SK-N-SH treated with all-trans-retinoic acid at 6 μM for 48 hours (cell line): ENCODE measurements at regions not wholly inside any gene's neighbourhood (a gene's known extent, or its start where the extent isn't known, plus 50 kb on each side); places are given as distances from the start of the nearest gene placed in this dataset.

ENCODE experiments used
- ATAC-seq: fragments of 200-7000 bp; cut with Tn5 transposase; 3 replicates; pipeline ENCODE4 v1.9.1; 2020; ENCODE audit warnings: mild to moderate bottlenecking, moderate library complexity
- ARNTL ChIP-seq: fragments of 450-650 bp; formaldehyde crosslinking; IDR thresholded peaks from 2 replicates; pipeline ENCODE4 v1.5.0; 2020; ENCODE audit warnings: low read depth, mild to moderate bottlenecking, moderate library complexity, borderline replicate concordance
- BACH2 ChIP-seq: fragments of 250-450 bp; sonication (Bioruptor Pico); IDR thresholded peaks from 2 replicates; pipeline ENCODE4 v1.9.0; 2021; ENCODE audit warnings: mild to moderate bottlenecking, borderline replicate concordance
- CSDC2 ChIP-seq: fragments of 250-450 bp; sonication (Bioruptor Pico); IDR thresholded peaks from 2 replicates; pipeline ENCODE4 v1.5.0; 2020; ENCODE audit warnings: mild to moderate bottlenecking, moderate library complexity
- ESRRG ChIP-seq: fragments of 250-450 bp; sonication (Bioruptor Pico); IDR thresholded peaks from 2 replicates; pipeline ENCODE4 v1.6.1; 2021; ENCODE audit warnings: mild to moderate bottlenecking
- GLIS3 ChIP-seq: fragments of 250-450 bp; sonication (Bioruptor Pico); IDR thresholded peaks from 2 replicates; pipeline ENCODE4 v1.5.0; 2020; ENCODE audit warnings: mild to moderate bottlenecking, moderate library complexity
- ISL1 ChIP-seq: fragments of 250-450 bp; sonication (Bioruptor Pico); IDR thresholded peaks from 2 replicates; pipeline ENCODE4 v2.1.2; 2022; ENCODE audit warnings: mild to moderate bottlenecking, moderate library complexity
- OSR1 ChIP-seq: fragments of 250-450 bp; sonication (Bioruptor Pico); IDR thresholded peaks from 2 replicates; pipeline ENCODE4 v1.8.0; 2022; ENCODE audit warnings: moderate library complexity, mild to moderate bottlenecking, inconsistent platforms
- PPARA ChIP-seq: fragments of 250-450 bp; sonication (Bioruptor Pico); IDR thresholded peaks from 2 replicates; pipeline ENCODE4 v1.5.0; 2020; ENCODE audit warnings: mild to moderate bottlenecking, borderline replicate concordance
- RARB ChIP-seq: fragments of 250-450 bp; sonication (Bioruptor Pico); IDR thresholded peaks from 2 replicates; pipeline ENCODE4 v1.8.0; 2021; ENCODE audit warnings: mild to moderate bottlenecking, moderate library complexity
- SNAI2 ChIP-seq: fragments of 250-450 bp; sonication (Bioruptor Pico); IDR thresholded peaks from 2 replicates; pipeline ENCODE4 v1.5.0; 2020; ENCODE audit warnings: mild to moderate bottlenecking, moderate library complexity
- TOX ChIP-seq: fragments of 250-450 bp; sonication (Bioruptor Pico); IDR thresholded peaks from 2 replicates; pipeline ENCODE4 v1.8.0; 2021; ENCODE audit warnings: mild to moderate bottlenecking, moderate library complexity, borderline replicate concordance
- ZC3H10 ChIP-seq: fragments of 250-450 bp; sonication (Bioruptor Pico); IDR thresholded peaks from 2 replicates; pipeline ENCODE4 v1.5.1; 2021; ENCODE audit warnings: mild to moderate bottlenecking, moderate library complexity
- ZFP3 ChIP-seq: fragments of 250-450 bp; sonication (Bioruptor Pico); IDR thresholded peaks from 2 replicates; pipeline ENCODE4 v1.5.0; 2020; ENCODE audit warnings: mild to moderate bottlenecking, moderate library complexity
- ZFP30 ChIP-seq: fragments of 450-650 bp; formaldehyde crosslinking; IDR thresholded peaks from 2 replicates; pipeline ENCODE4 v1.5.0; 2022; ENCODE audit warnings: mild to moderate bottlenecking, moderate library complexity
- ZNF565 ChIP-seq: fragments of 450-650 bp; formaldehyde crosslinking; conservative IDR thresholded peaks from 2 replicates; pipeline ENCODE4 v1.5.0; 2020; ENCODE audit warnings: low read depth, mild to moderate bottlenecking, moderate library complexity
- ZNF70 ChIP-seq: fragments of 450-650 bp; formaldehyde crosslinking; IDR thresholded peaks from 2 replicates; pipeline ENCODE4 v1.5.0; 2020; ENCODE audit warnings: mild to moderate bottlenecking, moderate library complexity
- TF ChIP-seq, protein P1 (sequence below): fragments of 250-450 bp; sonication (Bioruptor Pico); IDR thresholded peaks from 2 replicates; pipeline ENCODE4 v1.5.1; 2020; ENCODE audit warnings: low read depth, mild to moderate bottlenecking, moderate library complexity
- TF ChIP-seq, protein P2 (sequence below): fragments of 250-450 bp; sonication (Bioruptor Pico); IDR thresholded peaks from 2 replicates; pipeline ENCODE4 v1.8.0; 2021; ENCODE audit warnings: low read depth, mild to moderate bottlenecking, moderate library complexity, borderline replicate concordance
- TF ChIP-seq, protein P3 (sequence below): fragments of 250-450 bp; sonication (Bioruptor Pico); IDR thresholded peaks from 2 replicates; pipeline ENCODE4 v1.5.0; 2020; ENCODE audit warnings: mild to moderate bottlenecking, moderate library complexity
- TF ChIP-seq, protein P4 (sequence below): fragments of 250-450 bp; sonication (Bioruptor Pico); IDR thresholded peaks from 2 replicates; pipeline ENCODE4 v1.5.1; 2021; ENCODE audit warnings: mild to moderate bottlenecking, moderate library complexity

DNA sequence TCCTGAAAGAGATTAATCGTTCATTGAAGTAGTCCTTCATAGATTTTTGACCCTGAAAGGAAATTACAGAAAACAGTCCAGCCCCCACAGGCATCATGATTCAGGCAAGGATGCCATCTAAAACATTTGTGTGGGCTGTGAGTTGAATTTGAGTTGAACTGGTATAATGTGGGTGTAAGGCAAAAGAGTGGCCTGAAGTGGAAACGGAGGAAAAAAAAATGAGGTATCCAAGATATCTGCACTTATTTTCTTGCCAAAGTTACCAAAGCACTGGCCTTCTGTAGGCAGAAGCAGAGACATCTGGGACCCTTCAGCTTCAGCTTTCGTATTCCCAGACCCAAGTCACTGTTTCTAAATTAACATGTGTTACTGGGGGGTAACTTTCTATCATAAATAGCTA is 105.1 kb upstream of the DIO2 start:
- ATAC-seq = no peak
- TF ChIP-seq, protein P1, sequence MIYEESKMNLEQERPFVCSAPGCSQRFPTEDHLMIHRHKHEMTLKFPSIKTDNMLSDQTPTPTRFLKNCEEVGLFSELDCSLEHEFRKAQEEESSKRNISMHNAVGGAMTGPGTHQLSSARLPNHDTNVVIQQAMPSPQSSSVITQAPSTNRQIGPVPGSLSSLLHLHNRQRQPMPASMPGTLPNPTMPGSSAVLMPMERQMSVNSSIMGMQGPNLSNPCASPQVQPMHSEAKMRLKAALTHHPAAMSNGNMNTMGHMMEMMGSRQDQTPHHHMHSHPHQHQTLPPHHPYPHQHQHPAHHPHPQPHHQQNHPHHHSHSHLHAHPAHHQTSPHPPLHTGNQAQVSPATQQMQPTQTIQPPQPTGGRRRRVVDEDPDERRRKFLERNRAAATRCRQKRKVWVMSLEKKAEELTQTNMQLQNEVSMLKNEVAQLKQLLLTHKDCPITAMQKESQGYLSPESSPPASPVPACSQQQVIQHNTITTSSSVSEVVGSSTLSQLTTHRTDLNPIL (CRISPR knock-in tag) = no peak
- TF ChIP-seq, protein P2, sequence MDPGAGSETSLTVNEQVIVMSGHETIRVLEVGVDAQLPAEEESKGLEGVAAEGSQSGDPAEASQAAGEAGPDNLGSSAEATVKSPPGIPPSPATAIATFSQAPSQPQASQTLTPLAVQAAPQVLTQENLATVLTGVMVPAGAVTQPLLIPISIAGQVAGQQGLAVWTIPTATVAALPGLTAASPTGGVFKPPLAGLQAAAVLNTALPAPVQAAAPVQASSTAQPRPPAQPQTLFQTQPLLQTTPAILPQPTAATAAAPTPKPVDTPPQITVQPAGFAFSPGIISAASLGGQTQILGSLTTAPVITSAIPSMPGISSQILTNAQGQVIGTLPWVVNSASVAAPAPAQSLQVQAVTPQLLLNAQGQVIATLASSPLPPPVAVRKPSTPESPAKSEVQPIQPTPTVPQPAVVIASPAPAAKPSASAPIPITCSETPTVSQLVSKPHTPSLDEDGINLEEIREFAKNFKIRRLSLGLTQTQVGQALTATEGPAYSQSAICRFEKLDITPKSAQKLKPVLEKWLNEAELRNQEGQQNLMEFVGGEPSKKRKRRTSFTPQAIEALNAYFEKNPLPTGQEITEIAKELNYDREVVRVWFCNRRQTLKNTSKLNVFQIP (CRISPR knock-in tag) = no peak
- TF ChIP-seq CSDC2 (CRISPR knock-in tag) (no peak), ZFP3 (no peak), SNAI2 (CRISPR knock-in tag) (no peak), ISL1 (CRISPR knock-in tag) (no peak), ARNTL (no peak), ZC3H10 (CRISPR knock-in tag) (no peak), GLIS3 (CRISPR knock-in tag) (no peak), ZNF565 (CRISPR knock-in tag) (no peak)
- TF ChIP-seq, protein P3, sequence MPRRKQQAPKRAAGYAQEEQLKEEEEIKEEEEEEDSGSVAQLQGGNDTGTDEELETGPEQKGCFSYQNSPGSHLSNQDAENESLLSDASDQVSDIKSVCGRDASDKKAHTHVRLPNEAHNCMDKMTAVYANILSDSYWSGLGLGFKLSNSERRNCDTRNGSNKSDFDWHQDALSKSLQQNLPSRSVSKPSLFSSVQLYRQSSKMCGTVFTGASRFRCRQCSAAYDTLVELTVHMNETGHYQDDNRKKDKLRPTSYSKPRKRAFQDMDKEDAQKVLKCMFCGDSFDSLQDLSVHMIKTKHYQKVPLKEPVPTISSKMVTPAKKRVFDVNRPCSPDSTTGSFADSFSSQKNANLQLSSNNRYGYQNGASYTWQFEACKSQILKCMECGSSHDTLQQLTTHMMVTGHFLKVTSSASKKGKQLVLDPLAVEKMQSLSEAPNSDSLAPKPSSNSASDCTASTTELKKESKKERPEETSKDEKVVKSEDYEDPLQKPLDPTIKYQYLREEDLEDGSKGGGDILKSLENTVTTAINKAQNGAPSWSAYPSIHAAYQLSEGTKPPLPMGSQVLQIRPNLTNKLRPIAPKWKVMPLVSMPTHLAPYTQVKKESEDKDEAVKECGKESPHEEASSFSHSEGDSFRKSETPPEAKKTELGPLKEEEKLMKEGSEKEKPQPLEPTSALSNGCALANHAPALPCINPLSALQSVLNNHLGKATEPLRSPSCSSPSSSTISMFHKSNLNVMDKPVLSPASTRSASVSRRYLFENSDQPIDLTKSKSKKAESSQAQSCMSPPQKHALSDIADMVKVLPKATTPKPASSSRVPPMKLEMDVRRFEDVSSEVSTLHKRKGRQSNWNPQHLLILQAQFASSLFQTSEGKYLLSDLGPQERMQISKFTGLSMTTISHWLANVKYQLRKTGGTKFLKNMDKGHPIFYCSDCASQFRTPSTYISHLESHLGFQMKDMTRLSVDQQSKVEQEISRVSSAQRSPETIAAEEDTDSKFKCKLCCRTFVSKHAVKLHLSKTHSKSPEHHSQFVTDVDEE = no peak

DNA sequence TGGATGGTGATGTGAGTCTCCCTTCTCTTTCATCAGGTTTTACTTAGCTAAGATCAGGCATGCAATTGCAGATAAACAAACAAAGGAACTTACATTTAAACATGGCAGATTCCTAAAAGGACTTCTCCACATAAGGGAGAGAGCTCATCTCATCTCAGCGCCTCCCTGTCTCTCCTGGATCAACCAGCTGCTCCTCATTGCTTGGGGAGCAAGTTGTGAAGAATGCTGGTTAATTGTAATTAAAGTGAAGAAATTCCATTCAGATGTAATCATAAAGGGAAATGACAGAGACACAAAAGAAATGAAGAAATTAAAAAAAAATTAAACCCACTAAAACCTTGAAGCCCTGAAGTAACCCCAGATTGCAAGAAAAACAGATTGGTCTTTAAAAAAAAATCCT is 104.4 kb upstream of the DIO2 start:
- no peak for ATAC-seq
- no peak for TF ChIP-seq CSDC2 (CRISPR knock-in tag)
- TF ChIP-seq ZC3H10 (CRISPR knock-in tag) = no peak
- TF ChIP-seq, protein P4, sequence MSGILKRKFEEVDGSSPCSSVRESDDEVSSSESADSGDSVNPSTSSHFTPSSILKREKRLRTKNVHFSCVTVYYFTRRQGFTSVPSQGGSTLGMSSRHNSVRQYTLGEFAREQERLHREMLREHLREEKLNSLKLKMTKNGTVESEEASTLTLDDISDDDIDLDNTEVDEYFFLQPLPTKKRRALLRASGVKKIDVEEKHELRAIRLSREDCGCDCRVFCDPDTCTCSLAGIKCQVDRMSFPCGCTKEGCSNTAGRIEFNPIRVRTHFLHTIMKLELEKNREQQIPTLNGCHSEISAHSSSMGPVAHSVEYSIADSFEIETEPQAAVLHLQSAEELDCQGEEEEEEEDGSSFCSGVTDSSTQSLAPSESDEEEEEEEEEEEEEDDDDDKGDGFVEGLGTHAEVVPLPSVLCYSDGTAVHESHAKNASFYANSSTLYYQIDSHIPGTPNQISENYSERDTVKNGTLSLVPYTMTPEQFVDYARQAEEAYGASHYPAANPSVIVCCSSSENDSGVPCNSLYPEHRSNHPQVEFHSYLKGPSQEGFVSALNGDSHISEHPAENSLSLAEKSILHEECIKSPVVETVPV = no peak
- TF ChIP-seq ARNTL = no peak
- no peak for TF ChIP-seq ZNF70 (CRISPR knock-in tag)
- no peak for TF ChIP-seq SNAI2 (CRISPR knock-in tag)
- TF ChIP-seq RARB = no peak
- no peak for TF ChIP-seq GLIS3 (CRISPR knock-in tag)
- no peak for TF ChIP-seq BACH2
- no peak for TF ChIP-seq ZFP30 (CRISPR knock-in tag)
- no peak for TF ChIP-seq OSR1
- no peak for TF ChIP-seq TOX
- no peak for TF ChIP-seq ZNF565 (CRISPR knock-in tag)
- no peak for TF ChIP-seq ISL1 (CRISPR knock-in tag)
- TF ChIP-seq PPARA (CRISPR knock-in tag) = no peak
- TF ChIP-seq, protein P2 (CRISPR knock-in tag) = no peak
- TF ChIP-seq, protein P3 = no peak
- no peak for TF ChIP-seq ESRRG (CRISPR knock-in tag)
- TF ChIP-seq ZFP3 = no peak
